Endodermal cell (in vitro differentiated cells): ENCODE measurements at regions not wholly inside any gene's neighbourhood (a gene's known extent, or its start where the extent isn't known, plus 50 kb on each side); places are given as distances from the start of the nearest gene placed in this dataset.

Experiments
- DNase-seq: peaks from one replicate; pipeline ENCODE4 v3.0.0-alpha.2; 2017
- H3K27ac ChIP-seq: 2 replicates; pipeline ENCODE4 v1.5.1; 2013; ENCODE audit warnings: mild to moderate bottlenecking, low read depth, low read length, moderate library complexity
- H3K27me3 ChIP-seq: 2 replicates; pipeline ENCODE4 v1.6.1; 2013; ENCODE audit warnings: mild to moderate bottlenecking, low read length, moderate library complexity; ENCODE audit not compliant: insufficient read depth, control insufficient read depth, poor library complexity, severe bottlenecking
- H3K36me3 ChIP-seq: 2 replicates; pipeline ENCODE4 v1.7.0; 2013; ENCODE audit warnings: mild to moderate bottlenecking, low read length, moderate library complexity; ENCODE audit not compliant: control insufficient read depth, insufficient read depth
- H3K4me1 ChIP-seq: one replicate; pipeline ENCODE4 v1.7.0; 2013; ENCODE audit warnings: low read length; ENCODE audit not compliant: control insufficient read depth, insufficient read depth
- H3K4me3 ChIP-seq: 2 replicates; pipeline ENCODE4 v1.5.1; 2013; ENCODE audit warnings: mild to moderate bottlenecking, low read length, moderate library complexity
- H3K9ac ChIP-seq: 2 replicates; pipeline ENCODE4 v1.6.1; 2013; ENCODE audit warnings: mild to moderate bottlenecking, low read length, moderate library complexity; ENCODE audit not compliant: poor library complexity, severe bottlenecking; ENCODE audit errors: extremely low read depth
- H3K9me3 ChIP-seq: 2 replicates; pipeline ENCODE4 v1.6.1; 2013; ENCODE audit warnings: mild to moderate bottlenecking, low read length, moderate library complexity; ENCODE audit not compliant: control insufficient read depth
- H3K27ac Mint-ChIP-seq: 2 replicates; pipeline ENCODE4 v1.8.0; 2020; ENCODE audit warnings: mixed read lengths
- H3K27me3 Mint-ChIP-seq: 2 replicates; pipeline ENCODE4 v1.8.0; 2021; ENCODE audit warnings: mild to moderate bottlenecking, mixed read lengths; ENCODE audit not compliant: insufficient read depth
- H3K36me3 Mint-ChIP-seq: 2 replicates; pipeline ENCODE4 v1.8.0; 2020; ENCODE audit warnings: low read depth, mixed read lengths
- H3K4me1 Mint-ChIP-seq: 2 replicates; pipeline ENCODE4 v1.8.0; 2020; ENCODE audit warnings: mixed read lengths
- H3K4me3 Mint-ChIP-seq: 2 replicates; pipeline ENCODE4 v1.8.0; 2020; ENCODE audit warnings: mild to moderate bottlenecking, moderate library complexity, mixed read lengths
- H3K9me3 Mint-ChIP-seq: 2 replicates; pipeline ENCODE4 v1.8.0; 2020; ENCODE audit warnings: mild to moderate bottlenecking, mixed read lengths
- WGBS, 2 experiments: methylation state at CpG; one replicate each; pipeline versions ENCODE4 v1.1.5 to v1.1.7; 2013; ENCODE audit warnings: missing lambda C conversion rate in 2 of 2, mixed read lengths in 1 of 2; ENCODE audit not compliant: insufficient coverage in 1 of 2, insufficient read length in 1 of 2; 5-methylcytosine and 5-hydroxymethylcytosine counted together
- TF ChIP-seq, protein P1 (sequence below): fragments of 200-600 bp; sonication (generic); conservative IDR thresholded peaks from 2 replicates; pipeline ENCODE4 v1.5.0; 2021; ENCODE audit warnings: antibody characterized with exemption, mild to moderate bottlenecking

DNA sequence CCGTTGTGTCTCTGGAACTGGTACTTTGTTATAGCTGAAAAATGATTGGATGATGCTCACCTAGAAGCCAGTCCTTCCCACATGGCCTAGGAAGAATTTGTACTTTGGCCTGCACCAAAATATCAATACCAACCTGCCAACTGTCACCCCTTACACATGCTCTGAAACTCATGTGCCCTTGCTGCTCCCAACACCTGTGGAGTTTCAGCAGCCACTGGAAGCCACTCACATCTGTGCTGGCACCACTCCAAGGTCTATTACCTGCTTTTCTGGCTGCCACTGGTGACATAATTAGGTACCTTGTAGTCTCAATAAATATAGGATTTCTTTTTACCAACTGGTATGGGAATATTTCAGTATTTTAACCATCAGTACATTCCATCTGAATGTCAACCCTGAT is 363.6 kb downstream of the SH3GL2 start:
- Mint-ChIP-seq H3K36me3 (no peaks in the 10 kb centered on the region), H3K4me3 (no peak overlapping the region), H3K9me3 (peaks cover 6% of the 10 kb centered on the region), H3K27ac (no peak overlapping the region), H3K27me3 (no peaks in the 10 kb centered on the region), H3K4me1 (no peaks in the 10 kb centered on the region)
- H3K9ac ChIP-seq, result no peak overlapping the region
- H3K27me3 ChIP-seq, result no peaks in the 10 kb centered on the region
- no peak overlapping the region for H3K4me3 ChIP-seq
- peaks cover 4% of the 10 kb centered on the region for H3K9me3 ChIP-seq
- TF ChIP-seq, protein P1, sequence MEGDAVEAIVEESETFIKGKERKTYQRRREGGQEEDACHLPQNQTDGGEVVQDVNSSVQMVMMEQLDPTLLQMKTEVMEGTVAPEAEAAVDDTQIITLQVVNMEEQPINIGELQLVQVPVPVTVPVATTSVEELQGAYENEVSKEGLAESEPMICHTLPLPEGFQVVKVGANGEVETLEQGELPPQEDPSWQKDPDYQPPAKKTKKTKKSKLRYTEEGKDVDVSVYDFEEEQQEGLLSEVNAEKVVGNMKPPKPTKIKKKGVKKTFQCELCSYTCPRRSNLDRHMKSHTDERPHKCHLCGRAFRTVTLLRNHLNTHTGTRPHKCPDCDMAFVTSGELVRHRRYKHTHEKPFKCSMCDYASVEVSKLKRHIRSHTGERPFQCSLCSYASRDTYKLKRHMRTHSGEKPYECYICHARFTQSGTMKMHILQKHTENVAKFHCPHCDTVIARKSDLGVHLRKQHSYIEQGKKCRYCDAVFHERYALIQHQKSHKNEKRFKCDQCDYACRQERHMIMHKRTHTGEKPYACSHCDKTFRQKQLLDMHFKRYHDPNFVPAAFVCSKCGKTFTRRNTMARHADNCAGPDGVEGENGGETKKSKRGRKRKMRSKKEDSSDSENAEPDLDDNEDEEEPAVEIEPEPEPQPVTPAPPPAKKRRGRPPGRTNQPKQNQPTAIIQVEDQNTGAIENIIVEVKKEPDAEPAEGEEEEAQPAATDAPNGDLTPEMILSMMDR, result no peak
- DNase-seq, result no peak
- H3K4me1 ChIP-seq, result no peaks in the 10 kb centered on the region
- no peaks in the 10 kb centered on the region for H3K36me3 ChIP-seq
- WGBS, 2 experiments, result 92% methylated on average over 1 of the region's 1 CpG; no CpG with 5 or more reads in 1 of the 2 experiments
- H3K27ac ChIP-seq, result no peak overlapping the region

DNA sequence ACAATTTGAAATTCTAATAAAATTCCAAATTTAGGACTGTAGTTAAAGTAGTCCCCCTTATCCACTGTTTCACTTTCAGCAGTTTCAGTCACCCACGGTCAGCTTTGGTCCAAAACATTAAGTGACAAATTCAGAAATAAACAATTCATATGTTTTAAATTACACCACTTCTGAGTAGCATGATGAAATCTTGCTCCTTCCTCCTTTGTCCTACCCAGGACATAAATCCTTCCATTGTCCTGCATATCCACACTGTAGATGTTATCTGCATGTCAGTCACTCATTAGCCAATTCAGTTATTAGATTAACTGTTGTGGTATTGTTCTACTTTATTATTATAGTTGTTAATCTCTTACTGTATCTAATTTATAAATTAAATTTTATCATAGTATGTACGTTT is 376.5 kb downstream of the SH3GL2 start:
- Mint-ChIP-seq H3K27me3 (no peaks in the 10 kb centered on the region), H3K9me3 (no peaks in the 10 kb centered on the region), H3K36me3 (no peaks in the 10 kb centered on the region), H3K4me1 (no peaks in the 10 kb centered on the region), H3K4me3 (no peak overlapping the region), H3K27ac (no peak overlapping the region)
- Histone ChIP-seq H3K27me3 (peaks cover 10% of the 10 kb centered on the region), H3K4me3 (no peak overlapping the region), H3K27ac (no peak overlapping the region), H3K36me3 (no peaks in the 10 kb centered on the region), H3K9ac (no peak overlapping the region), H3K9me3 (no peaks in the 10 kb centered on the region), H3K4me1 (no peaks in the 10 kb centered on the region)
- 83 to 90% methylated on average over 1 to 2 of the region's 2 CpGs for WGBS, 2 experiments
- DNase-seq, result no peak
- TF ChIP-seq, protein P1, result no peak

DNA sequence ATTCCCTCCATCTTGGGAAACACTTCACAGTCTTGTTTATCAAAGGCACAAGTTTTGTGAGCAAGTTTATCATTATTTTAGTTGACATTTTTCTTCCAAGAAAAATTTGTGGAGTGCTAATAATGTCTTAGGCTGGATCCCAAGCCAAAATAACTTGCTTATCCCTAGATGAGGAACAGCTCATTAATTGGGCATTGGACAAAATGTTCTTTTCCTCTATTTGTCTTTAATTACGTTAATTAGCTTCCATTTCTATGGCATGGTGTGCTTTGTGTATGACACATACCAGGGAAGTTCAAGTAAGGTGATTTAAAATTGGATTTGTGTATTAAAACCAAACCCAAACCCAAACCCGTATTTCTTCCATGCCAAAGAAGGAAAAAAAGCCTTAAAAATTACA is 379.5 kb downstream of the SH3GL2 start:
- H3K4me3 Mint-ChIP-seq, result no peak overlapping the region
- TF ChIP-seq, protein P1, result no peak
- Histone ChIP-seq H3K4me1 (no peaks in the 10 kb centered on the region), H3K4me3 (no peak overlapping the region), H3K9me3 (no peaks in the 10 kb centered on the region), H3K27me3 (peaks cover 10% of the 10 kb centered on the region), H3K36me3 (no peaks in the 10 kb centered on the region), H3K27ac (no peak overlapping the region), H3K9ac (no peak overlapping the region)
- DNase-seq, result no peak
- no peaks in the 10 kb centered on the region for H3K36me3 Mint-ChIP-seq
- 94% methylated on average over 2 of the region's 2 CpGs; no CpG with 5 or more reads in 1 of the 2 experiments for WGBS, 2 experiments
- no peak overlapping the region for H3K27ac Mint-ChIP-seq
- H3K4me1 Mint-ChIP-seq, result no peaks in the 10 kb centered on the region
- H3K27me3 Mint-ChIP-seq, result no peaks in the 10 kb centered on the region
- H3K9me3 Mint-ChIP-seq, result no peaks in the 10 kb centered on the region
